Activated T-helper 1 cell treated with Interleukin-2 at 50 U/mL for 16 hours (primary cell): ENCODE measurements at regions not wholly inside any gene's neighbourhood (a gene's known extent, or its start where the extent isn't known, plus 50 kb on each side); places are given as distances from the start of the nearest gene placed in this dataset.
"Not testable (repeated sequence)": the region's sequence is repeated elsewhere in the genome, so short reads cannot be mapped to it uniquely, and the experiment has no call there.

ENCODE experiments used
- DNase-seq: peaks from one replicate; pipeline ENCODE4 v3.0.0-alpha.2; 2020; ENCODE audit warnings: low read depth

- no peak for DNase-seq
These were observed 114.1 kb downstream of the GXYLT1 start for GRCh38 chr12:42030588-42030987.

GRCh38 chr12:42027546-42027945 is 117.1 kb downstream of the GXYLT1 start:
- no peak for DNase-seq

- no peak for DNase-seq
These were observed 120.2 kb downstream of the GXYLT1 start for GRCh38 chr12:42024495-42024830.

- peak; percentile 43 for DNase-seq
These were observed 120.8 kb downstream of the GXYLT1 start for GRCh38 chr12:42023733-42024494.

DNA sequence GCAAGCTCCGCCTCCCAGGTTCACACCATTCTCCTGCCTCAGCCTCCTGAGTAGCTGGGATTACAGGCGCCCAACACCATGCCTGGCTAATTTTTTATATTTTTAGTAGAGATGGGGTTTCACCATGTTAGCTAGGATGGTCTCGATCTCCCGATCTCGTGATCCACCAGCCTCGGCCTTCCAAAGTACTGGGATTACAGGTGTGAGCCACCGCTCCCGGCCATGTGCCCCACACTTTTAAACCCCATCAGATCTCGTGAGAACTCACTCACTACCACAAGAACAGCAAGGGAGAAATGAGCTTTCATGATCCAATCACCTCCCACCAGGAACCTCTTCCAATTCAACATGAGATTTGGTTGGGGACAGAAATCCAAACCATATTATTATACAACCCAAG is 122.7 kb downstream of the GXYLT1 start:
- not testable (repeated sequence) for DNase-seq

- DNase-seq, result no peak
These were observed 123.2 kb downstream of the GXYLT1 start for GRCh38 chr12:42021469-42021868.

DNA sequence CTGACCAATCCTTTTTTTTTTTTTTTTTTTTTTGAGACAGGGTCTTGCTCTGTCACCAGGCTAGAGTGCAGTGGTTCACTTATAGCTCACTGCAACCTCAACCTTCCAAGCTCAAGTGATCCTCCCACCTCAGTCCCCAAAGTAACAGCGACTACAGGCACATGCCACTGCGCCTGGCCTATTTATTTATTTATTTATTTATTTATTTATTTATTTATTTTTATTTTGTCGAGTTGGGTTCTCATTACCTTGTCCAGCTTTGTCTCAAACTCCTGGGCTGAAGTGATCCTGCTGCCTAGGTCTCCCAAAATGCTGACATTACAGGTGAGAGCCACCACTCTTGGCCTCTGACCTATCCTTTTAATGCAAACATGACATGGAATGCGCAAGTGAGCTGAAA is 124.4 kb downstream of the GXYLT1 start:
- DNase-seq, result no peak

DNA sequence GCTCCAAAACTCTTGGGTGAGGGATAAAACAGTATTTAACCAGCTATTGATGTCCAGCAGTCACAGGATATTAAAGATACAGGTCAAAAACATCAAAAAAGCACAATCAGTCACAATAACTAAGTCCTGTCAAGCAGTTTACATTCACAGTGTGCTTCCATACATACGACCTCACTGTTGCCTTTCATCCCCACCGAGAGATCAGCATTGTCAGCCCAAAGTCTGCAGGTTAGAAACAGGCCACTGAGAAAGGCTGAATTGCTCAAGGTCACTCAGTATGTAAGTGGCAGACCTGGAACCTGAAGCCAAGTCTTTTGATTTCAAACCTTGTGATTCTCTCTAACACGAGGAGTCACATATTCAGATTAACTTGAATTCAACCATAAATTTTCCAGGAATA is 124.9 kb downstream of the GXYLT1 start:
- DNase-seq, result no peak

- DNase-seq, result no peak
These were observed 127.6 kb downstream of the GXYLT1 start for GRCh38 chr12:42017051-42017450.

GRCh38 chr12:42015051-42015461 is 129.6 kb downstream of the GXYLT1 start:
- DNase-seq, result no peak

DNA sequence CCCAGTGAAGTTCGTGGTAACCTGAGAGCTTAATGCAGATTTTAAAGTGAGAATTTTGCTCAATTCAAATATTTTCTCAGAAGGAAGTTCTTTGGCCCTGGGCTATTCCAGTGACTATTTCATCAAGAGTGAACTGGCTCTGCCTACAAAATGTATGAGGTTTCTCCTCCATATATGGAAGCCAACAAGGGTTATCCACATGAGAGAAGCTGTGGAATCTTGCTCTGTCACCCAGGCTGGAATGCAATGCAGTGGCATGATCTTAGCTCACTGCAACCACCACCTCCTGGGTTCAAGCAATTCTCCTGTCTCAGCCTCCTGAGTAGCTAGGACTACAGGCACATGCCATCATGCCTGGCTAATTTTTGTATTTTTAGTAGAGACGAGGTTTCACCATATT is 132.2 kb downstream of the GXYLT1 start:
- DNase-seq, result not testable (repeated sequence)

DNA sequence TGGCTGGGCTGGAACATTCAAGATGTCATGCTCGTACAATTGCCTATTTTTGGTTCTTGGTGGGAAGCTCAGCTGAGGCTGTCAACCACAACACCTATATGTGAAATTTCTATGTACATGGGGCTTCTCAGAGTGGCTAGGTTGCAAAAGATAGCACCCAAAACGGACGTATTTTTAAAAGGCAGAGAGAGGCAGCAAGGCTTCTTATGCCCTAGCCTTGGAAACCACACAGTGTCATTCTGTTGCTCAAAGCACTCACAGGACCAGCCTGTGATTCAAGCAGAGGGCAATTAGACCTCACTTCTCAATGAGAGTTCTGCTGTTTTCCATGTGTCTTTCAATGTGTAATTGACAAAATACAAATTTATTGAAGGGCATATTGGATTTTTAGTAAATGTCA is 134.0 kb downstream of the GXYLT1 start:
- no peak for DNase-seq

GRCh38 chr12:42010257-42010656 is 134.4 kb downstream of the GXYLT1 start:
- DNase-seq, result no peak

DNA sequence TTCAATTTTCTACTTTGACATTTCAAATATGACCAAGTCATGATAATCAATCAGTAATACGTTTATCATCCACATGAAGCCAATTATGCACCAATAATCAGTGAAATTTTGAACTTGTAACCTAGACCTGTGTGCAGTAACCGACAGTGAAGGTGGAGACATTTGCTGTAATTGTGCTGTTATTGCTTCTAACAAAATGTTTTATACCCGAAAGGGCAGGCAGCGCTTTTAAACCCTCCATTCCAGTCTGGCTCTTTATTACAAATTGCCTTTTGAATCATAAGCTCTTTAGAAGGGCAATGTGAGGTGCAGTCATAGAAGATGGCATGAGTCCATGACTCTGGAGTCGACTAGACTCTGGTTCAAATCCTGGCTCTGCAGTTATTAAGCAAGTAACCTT is 135.7 kb downstream of the GXYLT1 start:
- DNase-seq, result no peak

DNA sequence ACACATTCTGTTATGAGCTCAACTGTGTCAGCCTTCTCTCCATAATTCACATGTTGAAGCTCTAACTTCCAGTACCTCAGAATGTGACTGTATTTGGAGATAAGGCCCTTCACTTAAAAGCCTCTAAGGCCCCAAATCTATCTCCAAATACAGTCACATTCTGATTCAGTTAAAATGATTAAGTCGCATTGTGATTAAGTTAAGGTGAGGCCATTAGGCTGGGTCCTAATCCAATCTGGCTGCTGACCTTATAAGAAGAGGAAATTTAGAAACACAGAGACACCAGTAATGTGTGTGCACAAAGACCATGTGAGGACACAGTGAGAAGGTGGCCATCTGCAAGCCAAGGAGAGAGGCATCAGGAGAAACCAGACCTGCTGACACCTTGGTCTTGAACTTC is 141.6 kb downstream of the GXYLT1 start:
- no peak for DNase-seq

GRCh38 chr12:42002563-42002962 is 142.1 kb downstream of the GXYLT1 start:
- no peak for DNase-seq

DNA sequence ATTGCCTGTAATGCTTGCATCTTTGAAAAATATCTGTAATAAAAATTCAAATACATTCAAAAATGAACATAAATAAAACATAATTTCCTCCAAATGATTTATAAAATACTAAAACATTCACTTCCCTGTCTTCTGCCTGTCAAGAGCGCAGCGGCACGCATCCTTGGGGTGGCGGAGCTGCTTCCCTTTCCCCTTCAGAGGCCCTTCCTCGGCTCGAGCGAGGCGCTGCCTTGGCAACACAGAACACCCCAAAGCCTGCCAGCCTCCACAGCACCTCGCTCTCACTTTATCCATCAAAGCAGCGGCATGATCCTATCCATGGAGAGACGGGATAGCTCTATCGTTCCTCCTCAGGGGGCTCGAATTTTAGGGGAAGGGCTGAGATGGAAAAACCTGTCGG is 146.2 kb downstream of the GXYLT1 start:
- DNase-seq, result no peak

- DNase-seq, result no peak
These were observed 151.4 kb downstream of the GXYLT1 start for GRCh38 chr12:41993283-41993682.

DNA sequence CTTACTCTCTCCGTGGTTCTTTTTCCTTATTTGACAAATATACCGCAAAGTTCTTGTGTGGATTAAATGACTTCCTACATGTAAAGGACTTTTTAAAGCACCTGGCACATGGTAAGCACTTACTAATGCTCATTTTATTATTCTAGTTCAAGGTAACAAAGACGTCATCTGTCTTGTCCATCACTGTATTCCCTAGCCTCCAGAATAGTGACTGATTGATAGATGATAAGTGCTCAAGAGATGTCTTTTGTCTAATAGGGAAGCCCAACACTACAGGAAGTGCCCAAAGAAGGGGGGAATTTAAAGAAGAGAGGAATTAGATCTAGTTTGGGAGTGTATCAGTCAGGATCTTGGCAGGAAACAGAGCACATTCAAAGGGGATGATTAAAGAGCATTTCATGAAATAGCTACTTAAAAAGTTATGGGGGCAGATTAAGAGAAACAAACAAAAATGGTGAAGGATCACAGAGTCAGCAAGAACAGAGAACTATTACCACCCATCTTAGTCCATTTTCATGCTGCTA is 151.9 kb downstream of the GXYLT1 start:
- no peak for DNase-seq

DNA sequence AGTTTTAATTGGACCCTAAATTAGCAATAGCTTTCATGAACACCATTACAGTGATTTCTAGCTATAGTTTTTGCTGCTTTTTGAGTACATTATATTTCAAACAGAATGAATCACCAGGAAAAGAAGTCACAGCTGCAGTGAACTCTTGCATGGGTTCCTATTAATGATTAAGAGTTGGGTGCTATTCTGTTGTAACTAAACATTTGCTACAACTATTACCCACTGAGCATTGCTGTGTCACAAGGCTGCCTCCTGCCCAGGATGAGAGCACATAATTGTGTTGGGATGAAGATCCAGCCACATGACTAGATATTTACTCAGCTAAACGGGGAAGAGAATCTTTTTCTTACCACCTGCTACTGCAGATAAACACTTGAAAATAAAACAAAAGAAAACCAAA is 152.7 kb downstream of the GXYLT1 start:
- DNase-seq, result no peak

DNA sequence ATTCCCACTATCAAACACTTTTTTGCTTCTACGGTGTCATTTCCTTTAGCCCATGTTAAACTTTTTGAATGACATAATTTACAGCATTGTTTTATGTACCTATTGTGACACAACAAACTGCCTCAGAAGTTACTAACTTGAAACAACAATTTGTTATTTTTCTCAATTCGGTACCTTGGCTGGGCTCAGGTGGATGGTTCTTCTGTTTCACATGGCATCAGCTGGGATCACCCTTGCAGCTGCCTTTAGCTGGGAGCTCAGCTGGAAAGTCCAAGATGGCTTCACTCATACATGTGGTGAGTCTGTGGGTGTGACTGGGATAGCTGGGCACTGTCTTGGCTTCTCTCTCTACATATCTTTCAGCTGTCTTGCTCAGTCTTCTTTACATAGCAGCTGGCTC is 156.0 kb downstream of the GXYLT1 start:
- DNase-seq, result no peak

DNA sequence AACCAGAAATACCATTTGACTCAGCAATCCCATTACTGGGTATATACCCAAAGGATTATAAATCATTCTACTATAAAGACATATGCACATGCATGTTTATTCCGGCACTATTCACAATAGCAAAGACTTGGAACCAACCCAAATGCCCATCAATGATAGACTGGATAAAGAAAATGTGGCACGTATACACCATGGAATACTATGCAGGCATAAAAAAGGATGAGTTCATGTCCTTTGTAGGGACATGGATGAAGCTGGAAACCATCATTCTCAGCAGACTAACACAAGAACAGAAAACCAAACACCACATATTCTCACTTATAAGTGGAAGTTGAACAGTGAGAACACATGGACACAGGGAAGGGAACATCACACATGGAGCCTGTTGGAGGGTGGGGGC is 158.2 kb downstream of the GXYLT1 start:
- DNase-seq, result not testable (repeated sequence)

DNA sequence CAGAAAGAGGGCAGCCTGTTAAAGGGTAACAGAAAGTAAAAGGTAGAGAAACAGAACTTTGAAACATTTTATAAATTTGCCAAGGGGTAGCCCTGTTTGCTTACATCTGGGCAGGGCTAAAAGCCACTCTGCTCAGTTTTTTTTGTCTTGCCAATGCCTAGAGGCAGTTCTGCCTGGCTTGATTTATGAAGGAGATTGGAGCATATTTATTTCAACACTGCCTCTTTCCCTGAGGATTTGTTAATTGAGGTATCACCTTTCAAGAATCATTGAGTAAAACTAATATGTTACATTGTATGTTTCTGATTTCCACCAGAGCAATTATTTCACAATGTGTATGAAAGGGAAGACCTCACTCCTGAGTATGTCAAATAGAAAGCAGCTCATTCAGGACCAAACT is 160.8 kb downstream of the GXYLT1 start:
- no peak for DNase-seq

DNA sequence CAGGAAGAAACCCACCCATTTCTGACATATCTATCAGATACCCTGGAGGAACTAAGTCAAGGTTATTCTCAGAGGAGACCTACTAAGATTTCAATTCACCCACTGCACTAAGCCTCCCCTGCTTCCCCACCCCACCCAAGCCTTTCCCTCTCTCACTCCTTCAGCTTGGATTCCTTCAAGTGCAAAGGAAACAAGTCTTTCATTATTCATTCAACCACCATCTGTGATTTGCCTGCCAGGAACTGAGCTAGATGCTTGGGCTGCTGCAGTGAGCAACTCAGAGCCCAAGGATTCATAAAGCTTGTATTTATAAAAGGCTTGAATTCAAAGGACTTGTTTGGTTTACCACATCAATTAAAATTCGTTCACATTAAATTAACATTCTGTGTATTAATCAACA is 161.3 kb downstream of the GXYLT1 start:
- DNase-seq, result no peak
